OCI-LY1 (cell line): ENCODE measurements at regions not wholly inside any gene's neighbourhood (a gene's known extent, or its start where the extent isn't known, plus 50 kb on each side); places are given as distances from the start of the nearest gene placed in this dataset.

ENCODE experiments used
- H2AFZ ChIP-seq: fragments of 200-600 bp; sonication (generic), shearing (Covaris generic); 2 replicates; pipeline ENCODE4 v1.6.0; 2014; ENCODE audit warnings: antibody characterized with exemption, mild to moderate bottlenecking, low read length
- H3F3A ChIP-seq: fragments of 200-600 bp; sonication (generic), shearing (Covaris generic); 2 replicates; pipeline ENCODE4 v1.6.0; 2014; ENCODE audit warnings: mild to moderate bottlenecking, antibody characterized with exemption, low read length, moderate library complexity; ENCODE audit not compliant: insufficient read depth
- H3K27ac ChIP-seq: fragments of 200-600 bp; sonication (generic); 2 replicates; pipeline ENCODE4 v1.5.1; 2014; ENCODE audit warnings: low read length, mixed run types, mild to moderate bottlenecking, low read depth; ENCODE audit not compliant: poor library complexity, severe bottlenecking
- H3K27me3 ChIP-seq: fragments of 200-600 bp; sonication (generic); 2 replicates; pipeline ENCODE4 v1.6.0; 2014; ENCODE audit warnings: antibody characterized with exemption, mild to moderate bottlenecking, low read length, moderate library complexity; ENCODE audit not compliant: insufficient read depth
- H3K36me3 ChIP-seq: fragments of 200-600 bp; sonication (generic); 2 replicates; pipeline ENCODE4 v1.6.1; 2014; ENCODE audit warnings: mild to moderate bottlenecking, antibody characterized with exemption, low read length, moderate library complexity, mixed read lengths; ENCODE audit not compliant: insufficient read depth
- H3K4me1 ChIP-seq: fragments of 200-600 bp; sonication (generic); 2 replicates; pipeline ENCODE4 v1.5.1; 2014; ENCODE audit warnings: mild to moderate bottlenecking, low read length, moderate library complexity; ENCODE audit not compliant: insufficient read depth, severe bottlenecking
- H3K4me2 ChIP-seq: fragments of 200-600 bp; sonication (generic), shearing (Covaris generic); 2 replicates; pipeline ENCODE4 v1.6.1; 2014; ENCODE audit warnings: low read length
- H3K4me3 ChIP-seq: fragments of 200-600 bp; sonication (generic); 2 replicates; pipeline ENCODE4 v1.5.1; 2014; ENCODE audit warnings: low read length, low read depth, mild to moderate bottlenecking, mixed read lengths; ENCODE audit not compliant: poor library complexity, severe bottlenecking
- H3K79me2 ChIP-seq: fragments of 200-600 bp; shearing (Covaris generic); 2 replicates; pipeline ENCODE4 v1.6.1; 2016; ENCODE audit warnings: mixed run types, low read length, mixed read lengths; ENCODE audit not compliant: insufficient read depth
- H3K9ac ChIP-seq: fragments of 200-600 bp; sonication (generic), shearing (Covaris generic); 2 replicates; pipeline ENCODE4 v1.6.1; 2014; ENCODE audit warnings: mild to moderate bottlenecking, low read length, mixed read lengths
- H3K9me2 ChIP-seq: fragments of 200-600 bp; sonication (generic), shearing (Covaris generic); 2 replicates; pipeline ENCODE4 v1.6.1; 2014; ENCODE audit warnings: low read depth, mild to moderate bottlenecking, low read length, mixed read lengths
- H3K9me3 ChIP-seq: fragments of 200-600 bp; shearing (Covaris generic); 2 replicates; pipeline ENCODE4 v1.6.1; 2014; ENCODE audit warnings: low read length, mixed read lengths
- H4K20me1 ChIP-seq: fragments of 200-600 bp; sonication (generic), shearing (Covaris generic); 2 replicates; pipeline ENCODE4 v1.6.0; 2016; ENCODE audit warnings: mild to moderate bottlenecking, low read length; ENCODE audit not compliant: insufficient read depth
- EZH2 ChIP-seq: fragments of 200-600 bp; sonication (generic), shearing (Covaris generic); IDR thresholded peaks from 2 replicates; pipeline ENCODE4 v1.8.0; 2017; ENCODE audit warnings: borderline replicate concordance, mixed run types, mild to moderate bottlenecking, antibody characterized with exemption, low read length, moderate library complexity, mixed read lengths
- TF ChIP-seq, protein P1 (sequence below): fragments of 200-600 bp; sonication (generic), shearing (Covaris generic); IDR thresholded peaks from 2 replicates; pipeline ENCODE4 v1.5.1; 2017; ENCODE audit warnings: mild to moderate bottlenecking, antibody characterized with exemption, low read length, moderate library complexity, mixed read lengths

DNA sequence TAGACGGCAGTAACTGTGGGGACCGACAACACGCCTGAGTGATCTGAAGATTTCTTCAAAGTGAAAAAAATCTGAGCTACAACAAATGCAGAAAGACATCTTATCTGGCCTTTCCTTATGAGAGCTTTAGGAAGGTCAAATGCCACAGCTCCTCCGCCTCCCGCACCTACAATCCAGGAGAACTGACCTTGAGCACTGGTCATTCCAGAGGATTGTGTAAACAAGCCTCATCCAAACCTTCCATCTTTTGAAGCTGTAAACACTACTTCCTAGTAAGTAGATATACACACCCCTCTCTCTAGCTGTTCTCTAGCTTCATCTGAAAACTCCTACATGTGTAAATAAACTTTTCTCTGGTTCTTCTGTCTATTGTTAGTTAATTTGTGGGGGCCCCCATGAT lies 76.9 kb downstream of the CD24 start:
- no peak for TF ChIP-seq EZH2
- TF ChIP-seq, protein P1, sequence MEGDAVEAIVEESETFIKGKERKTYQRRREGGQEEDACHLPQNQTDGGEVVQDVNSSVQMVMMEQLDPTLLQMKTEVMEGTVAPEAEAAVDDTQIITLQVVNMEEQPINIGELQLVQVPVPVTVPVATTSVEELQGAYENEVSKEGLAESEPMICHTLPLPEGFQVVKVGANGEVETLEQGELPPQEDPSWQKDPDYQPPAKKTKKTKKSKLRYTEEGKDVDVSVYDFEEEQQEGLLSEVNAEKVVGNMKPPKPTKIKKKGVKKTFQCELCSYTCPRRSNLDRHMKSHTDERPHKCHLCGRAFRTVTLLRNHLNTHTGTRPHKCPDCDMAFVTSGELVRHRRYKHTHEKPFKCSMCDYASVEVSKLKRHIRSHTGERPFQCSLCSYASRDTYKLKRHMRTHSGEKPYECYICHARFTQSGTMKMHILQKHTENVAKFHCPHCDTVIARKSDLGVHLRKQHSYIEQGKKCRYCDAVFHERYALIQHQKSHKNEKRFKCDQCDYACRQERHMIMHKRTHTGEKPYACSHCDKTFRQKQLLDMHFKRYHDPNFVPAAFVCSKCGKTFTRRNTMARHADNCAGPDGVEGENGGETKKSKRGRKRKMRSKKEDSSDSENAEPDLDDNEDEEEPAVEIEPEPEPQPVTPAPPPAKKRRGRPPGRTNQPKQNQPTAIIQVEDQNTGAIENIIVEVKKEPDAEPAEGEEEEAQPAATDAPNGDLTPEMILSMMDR: no peak
- Histone ChIP-seq H4K20me1 (no peaks in the 10 kb centered on the region), H3F3A (no peaks in the 10 kb centered on the region), H3K9me3 (peaks cover 17% of the 10 kb centered on the region; the same call in 1 of the 2 replicates), H3K4me1 (no peaks in the 10 kb centered on the region), H3K27ac (no peak overlapping the region), H3K79me2 (no peaks in the 10 kb centered on the region), H2AFZ (no peak overlapping the region), H3K36me3 (no peaks in the 10 kb centered on the region), H3K27me3 (no peaks in the 10 kb centered on the region), H3K9me2 (no peaks in the 10 kb centered on the region), H3K4me3 (no peak overlapping the region), H3K4me2 (no peak overlapping the region), H3K9ac (no peak overlapping the region)

DNA sequence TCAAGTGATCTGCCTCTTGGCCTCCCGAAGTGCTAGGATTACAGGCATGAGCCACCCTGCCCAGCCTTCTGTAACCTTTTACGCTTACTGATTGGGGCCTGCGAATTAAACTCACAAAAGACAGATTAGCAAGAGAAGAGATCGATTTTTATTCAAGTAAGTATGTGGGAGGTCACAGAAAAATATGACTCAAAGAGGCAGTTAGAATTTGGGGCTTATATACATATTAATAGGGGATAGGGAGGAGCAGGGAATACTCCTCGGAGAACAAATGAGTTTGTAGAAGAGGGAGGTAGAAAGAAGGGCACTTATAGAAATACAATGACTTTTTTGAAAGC lies 78.9 kb downstream of the CD24 start:
- H3K27me3 ChIP-seq: no peaks in the 10 kb centered on the region
- no peaks in the 10 kb centered on the region for H4K20me1 ChIP-seq
- no peak overlapping the region for H3K4me2 ChIP-seq
- no peaks in the 10 kb centered on the region for H3K79me2 ChIP-seq
- no peaks in the 10 kb centered on the region for H3K36me3 ChIP-seq
- H3K9ac ChIP-seq: no peak overlapping the region
- H3K4me3 ChIP-seq: no peak overlapping the region
- no peak overlapping the region for H2AFZ ChIP-seq
- H3K9me2 ChIP-seq: no peaks in the 10 kb centered on the region
- TF ChIP-seq EZH2: no peak
- TF ChIP-seq, protein P1: no peak
- no peak overlapping the region for H3K27ac ChIP-seq
- peaks cover 3% of the 10 kb centered on the region; the same call in 1 of the 2 replicates for H3K9me3 ChIP-seq
- H3F3A ChIP-seq: no peaks in the 10 kb centered on the region
- no peaks in the 10 kb centered on the region for H3K4me1 ChIP-seq

DNA sequence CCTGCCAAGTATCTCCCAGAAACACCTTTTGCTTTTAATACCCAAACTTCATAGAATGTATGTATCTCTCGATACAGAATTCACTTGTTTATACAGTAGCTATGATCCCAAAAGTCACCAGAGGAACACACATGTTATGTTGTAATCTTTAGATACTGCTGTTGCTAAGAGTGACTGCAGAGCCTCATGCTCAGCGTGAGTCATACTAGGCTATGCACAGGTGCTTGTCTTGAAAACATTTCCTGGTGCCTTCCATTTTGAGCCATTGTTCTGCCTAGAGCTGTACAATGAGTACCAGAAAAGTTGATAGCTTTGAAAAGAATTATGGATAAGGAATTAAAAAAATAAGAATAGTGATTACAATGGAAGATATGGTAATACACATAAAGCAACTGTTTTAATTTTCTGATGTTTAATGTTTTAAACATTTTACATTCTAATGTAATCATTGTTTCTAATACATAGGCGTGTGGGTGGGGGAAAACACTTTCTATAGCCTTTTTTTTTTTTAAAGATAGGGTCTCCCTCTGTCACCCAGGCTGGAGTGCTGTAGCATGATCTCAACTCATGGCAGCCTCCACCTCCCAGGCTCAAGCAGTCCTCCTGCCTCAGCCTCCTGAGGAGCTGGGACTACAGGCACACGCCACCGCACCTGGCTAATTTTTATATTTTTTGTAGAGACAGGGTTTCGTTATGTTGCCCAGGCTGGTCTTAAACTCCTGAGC lies 79.4 kb downstream of the CD24 start:
- Histone ChIP-seq H3K4me2 (no peak overlapping the region), H3K79me2 (no peaks in the 10 kb centered on the region), H3K4me1 (no peaks in the 10 kb centered on the region), H3K27ac (no peak overlapping the region), H3K27me3 (no peaks in the 10 kb centered on the region), H4K20me1 (no peaks in the 10 kb centered on the region), H3K9me3 (0 out of 2 replicates have a peak, but pooled peaks cover under 1% of the 10 kb centered on the region), H3K4me3 (no peak overlapping the region), H3K9me2 (no peaks in the 10 kb centered on the region), H2AFZ (no peak overlapping the region), H3K36me3 (no peaks in the 10 kb centered on the region), H3K9ac (no peak overlapping the region), H3F3A (no peaks in the 10 kb centered on the region)
- TF ChIP-seq, protein P1: no peak
- TF ChIP-seq EZH2: no peak
